NCI-H146 treated with DMSO at 0.1 percent for 48 hours (cell line): ENCODE measurements at regions not wholly inside any gene's neighbourhood (a gene's known extent, or its start where the extent isn't known, plus 50 kb on each side); places are given as distances from the start of the nearest gene placed in this dataset.
A peak's percentile ranks its signal among the peaks of the same experiment; 100 is the strongest.
"Not testable (repeated sequence)": the region's sequence is repeated elsewhere in the genome, so short reads cannot be mapped to it uniquely, and the experiment has no call there.

Source experiments
- DNase-seq: peaks from one replicate; lab custom pipeline; 2025; ENCODE audit not compliant: unreplicated experiment; lab: John Stamatoyannopoulos, UW

DNA sequence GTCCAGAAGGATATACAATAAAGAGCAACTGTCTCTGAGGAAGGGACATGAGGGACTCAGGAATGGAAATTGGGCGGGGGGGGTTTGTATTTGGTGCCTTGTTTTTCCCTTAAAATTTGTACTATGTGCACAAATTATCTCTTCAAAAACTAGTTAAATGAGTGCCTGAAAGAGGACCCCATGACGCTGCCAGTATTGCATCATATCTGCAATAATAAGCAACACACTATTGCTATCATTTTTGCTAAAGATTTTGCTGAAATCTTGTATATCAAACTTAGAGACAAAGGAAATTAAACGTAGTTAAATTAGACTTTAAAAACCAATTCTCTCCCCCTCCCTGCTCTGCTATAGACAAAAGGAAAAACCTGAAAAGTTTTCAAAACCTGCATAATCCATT is 89.7 kb upstream of the SLC30A5 start:
- no peak for DNase-seq

DNA sequence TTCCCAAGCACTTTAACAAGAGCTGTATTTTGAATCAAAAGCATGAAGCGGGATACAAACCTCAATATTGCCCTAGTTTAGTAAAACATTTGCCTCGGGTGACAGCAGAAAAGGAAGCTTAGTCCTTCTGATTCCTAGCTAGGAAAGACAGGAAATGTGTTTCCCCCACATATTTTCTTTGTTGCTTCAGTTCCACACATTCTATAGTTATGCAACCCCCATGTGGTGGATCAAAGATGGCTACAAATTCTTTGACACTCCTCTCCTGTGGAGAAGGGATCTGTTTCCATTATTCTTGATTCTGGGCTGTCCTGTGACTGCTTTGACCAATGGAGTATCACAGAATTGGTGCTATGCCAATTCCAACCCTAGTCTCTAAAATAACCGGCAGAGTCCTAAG is 89.1 kb upstream of the SLC30A5 start:
- DNase-seq: no peak

DNA sequence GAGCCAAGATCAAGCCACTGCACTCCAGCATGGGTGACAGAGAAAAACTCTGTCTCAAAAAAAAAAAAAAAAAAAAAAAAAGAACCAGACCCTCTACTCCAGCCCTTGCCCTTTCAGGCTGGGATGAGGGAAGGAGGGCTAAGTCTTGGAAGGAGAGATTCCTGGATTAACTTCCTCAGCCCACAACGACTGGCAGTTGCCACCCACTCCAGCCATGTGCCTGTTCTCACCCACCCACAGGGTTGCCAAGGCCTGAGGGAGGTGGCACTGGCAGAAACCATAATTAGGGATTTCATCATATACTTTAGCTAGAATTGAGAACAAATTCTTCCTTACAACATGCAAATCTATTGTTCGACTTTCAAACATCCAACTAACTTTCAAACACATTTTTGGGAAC is 87.8 kb upstream of the SLC30A5 start:
- no peak for DNase-seq

GRCh38 chr5:69007163-69007562 is 86.7 kb upstream of the SLC30A5 start:
- DNase-seq: no peak

- peak; percentile 45 for DNase-seq
Observed at GRCh38 chr5:69007726-69008368, 86.0 kb upstream of the SLC30A5 start.

GRCh38 chr5:69010476-69010875 is 83.3 kb upstream of the SLC30A5 start:
- DNase-seq: no peak

DNA sequence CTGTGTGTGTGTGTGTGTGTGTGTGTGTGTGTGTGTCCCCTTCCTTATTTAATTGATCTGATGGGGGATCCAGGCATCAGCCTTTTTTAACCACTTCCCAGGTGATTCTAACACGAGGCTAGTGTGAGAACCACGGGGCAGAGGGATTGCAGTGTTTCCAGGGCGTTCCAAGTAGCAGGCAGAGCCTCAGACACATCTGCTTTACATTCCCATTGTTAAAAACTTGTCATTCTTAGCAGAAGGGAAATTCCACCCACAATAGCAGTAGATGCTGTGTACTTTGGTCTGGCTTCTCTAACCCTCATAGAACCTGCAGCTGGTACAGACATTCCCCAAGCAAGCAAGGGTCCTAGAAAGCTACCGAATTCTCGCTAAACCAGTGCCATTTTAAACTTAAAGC is 81.9 kb upstream of the SLC30A5 start:
- DNase-seq: no peak

DNA sequence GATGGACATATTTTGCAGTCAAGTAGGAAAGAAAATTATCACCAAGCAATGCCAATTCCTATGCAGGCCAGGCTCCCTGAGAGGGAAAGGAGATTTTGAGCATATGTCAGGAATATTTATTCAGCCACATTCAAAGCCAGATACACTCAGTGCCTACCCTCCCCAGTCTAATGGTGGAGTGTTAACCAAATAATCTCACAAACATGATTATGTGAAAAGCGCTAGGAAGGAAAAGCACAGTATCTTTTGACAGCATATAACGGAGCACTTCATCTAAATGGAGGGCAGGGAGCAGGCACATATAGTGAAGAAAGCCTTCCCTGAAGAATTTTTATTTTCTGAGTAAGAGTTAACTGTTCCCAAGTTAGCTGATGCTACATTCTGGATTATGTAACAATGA is 80.3 kb upstream of the SLC30A5 start:
- DNase-seq: no peak

DNA sequence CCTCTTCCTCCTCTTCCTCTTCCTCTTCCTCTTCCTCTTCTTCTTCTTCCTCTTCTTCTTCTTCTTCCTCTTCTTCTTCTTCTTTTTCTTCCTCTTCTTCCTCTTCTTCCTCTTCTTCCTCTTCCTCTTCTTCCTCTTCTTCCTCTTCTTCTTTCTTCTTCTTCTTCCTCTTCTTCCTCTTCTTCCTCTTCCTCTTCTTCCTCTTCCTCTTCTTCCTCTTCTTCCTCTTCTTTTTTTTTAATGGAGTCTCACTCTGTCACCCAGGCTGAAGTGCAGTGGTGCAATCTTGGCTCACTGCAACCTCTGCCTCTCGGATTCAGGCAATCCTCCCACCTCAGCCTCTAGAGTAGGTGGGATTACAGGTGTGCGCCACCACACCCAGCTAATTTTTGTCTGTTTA is 79.8 kb upstream of the SLC30A5 start:
- not testable (repeated sequence) for DNase-seq

DNA sequence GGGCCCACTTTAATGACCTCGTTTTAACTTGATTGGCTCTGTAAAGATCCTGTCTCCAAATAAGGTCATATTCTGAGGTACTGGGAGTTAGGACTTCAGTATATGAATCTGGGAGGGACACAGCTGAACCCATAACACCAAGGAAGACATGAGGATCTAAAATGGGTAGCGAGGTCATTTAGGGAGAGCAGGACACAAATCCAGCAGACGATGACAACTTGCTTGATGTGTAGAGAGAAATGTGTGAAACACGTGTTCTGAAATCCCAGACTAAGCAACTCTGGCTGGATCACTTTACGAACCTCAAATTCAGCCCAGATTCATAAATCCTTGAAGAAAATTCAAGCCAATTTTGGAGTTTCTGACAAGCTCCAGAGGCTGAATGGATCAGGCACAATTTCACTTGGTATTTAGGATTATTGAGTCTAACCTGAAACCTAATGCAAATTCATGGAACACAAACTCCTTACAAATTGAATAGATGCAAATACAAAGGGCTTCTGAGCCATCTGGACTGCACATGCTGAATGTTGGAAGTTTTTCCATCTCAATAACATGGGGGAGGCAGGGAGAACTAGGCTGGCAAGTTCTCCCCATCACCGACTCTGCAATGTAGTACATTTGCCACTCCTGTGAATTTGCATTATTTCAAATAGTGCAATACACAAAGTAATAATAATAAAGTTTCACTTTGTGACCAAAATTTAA is 74.0 kb upstream of the SLC30A5 start:
- no peak for DNase-seq

DNA sequence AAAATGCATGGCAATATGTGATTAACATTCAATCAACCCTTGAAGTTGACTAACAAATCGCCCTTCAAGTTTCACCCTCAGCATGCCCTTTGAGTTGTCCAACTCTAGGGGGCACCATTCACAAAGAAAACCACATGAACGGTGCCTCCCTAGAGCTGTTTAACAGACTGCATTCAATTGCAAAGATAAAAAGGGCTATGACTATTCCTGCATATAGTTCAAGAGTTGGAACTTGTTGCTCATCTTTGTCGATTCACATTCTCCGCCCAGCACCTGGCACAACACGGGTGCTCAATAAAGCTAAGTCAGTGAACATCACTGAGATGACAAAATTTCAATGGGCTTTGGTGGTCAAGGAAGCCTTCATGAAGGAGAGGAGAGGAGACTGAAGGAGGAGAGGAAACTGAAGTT is 69.6 kb upstream of the SLC30A5 start:
- peak; percentile 27 for DNase-seq

GRCh38 chr5:69029292-69029691 is 64.5 kb upstream of the SLC30A5 start:
- DNase-seq: no peak

DNA sequence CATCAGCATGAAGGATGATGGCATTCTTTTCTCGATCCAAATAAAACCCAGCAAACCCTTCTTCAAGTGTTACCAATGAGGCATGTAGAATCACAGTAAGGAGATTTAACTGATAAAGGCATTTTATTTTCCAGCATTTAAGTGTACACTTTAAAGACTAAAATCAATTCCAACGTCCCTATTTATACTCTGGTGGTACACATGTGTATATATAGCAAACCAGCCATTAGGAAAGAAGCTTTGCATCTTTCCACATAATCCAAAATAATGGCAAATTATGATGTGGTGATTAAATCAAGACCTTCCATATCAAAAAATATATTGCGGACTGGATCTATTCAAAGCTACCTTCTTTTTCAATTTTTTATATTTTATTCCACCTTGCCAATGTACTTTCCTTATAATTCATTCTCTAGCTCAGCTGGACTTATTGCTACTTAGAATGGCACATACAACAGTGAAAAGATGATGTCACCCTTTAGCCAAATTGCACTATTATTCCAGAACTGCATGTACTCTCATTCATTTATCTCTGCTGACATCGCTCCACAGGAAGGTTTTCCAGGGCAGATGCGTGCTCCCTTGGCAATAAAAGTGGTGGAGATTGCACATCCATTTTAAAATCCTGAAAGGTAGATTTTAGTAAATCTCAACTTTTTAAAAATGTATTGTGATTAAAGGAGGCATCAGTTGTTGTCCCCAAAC is 63.3 kb upstream of the SLC30A5 start:
- peak; percentile 47 for DNase-seq

DNA sequence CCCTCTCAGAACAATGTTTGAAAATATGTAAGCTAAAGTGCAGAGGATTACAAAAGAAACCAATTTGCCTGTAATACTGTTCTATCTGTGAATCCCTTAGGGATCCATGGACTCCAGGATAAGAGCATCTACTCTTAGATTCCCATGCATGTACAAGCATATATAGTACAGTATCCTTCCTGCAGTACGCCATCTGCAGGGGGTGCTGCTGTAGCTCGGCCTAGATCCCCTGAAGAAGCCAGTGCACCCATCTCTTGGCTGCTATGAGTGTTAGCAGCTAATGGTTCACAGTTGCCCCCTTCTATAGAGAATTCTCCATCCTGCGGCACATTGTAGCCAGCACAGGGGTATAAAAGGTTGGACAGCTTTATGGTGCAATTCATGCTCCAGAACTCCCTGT is 61.8 kb upstream of the SLC30A5 start:
- no peak for DNase-seq

GRCh38 chr5:69033690-69034089 is 60.1 kb upstream of the SLC30A5 start:
- DNase-seq: no peak

- DNase-seq: no peak
Observed at GRCh38 chr5:69034898-69035297, 58.9 kb upstream of the SLC30A5 start.

DNA sequence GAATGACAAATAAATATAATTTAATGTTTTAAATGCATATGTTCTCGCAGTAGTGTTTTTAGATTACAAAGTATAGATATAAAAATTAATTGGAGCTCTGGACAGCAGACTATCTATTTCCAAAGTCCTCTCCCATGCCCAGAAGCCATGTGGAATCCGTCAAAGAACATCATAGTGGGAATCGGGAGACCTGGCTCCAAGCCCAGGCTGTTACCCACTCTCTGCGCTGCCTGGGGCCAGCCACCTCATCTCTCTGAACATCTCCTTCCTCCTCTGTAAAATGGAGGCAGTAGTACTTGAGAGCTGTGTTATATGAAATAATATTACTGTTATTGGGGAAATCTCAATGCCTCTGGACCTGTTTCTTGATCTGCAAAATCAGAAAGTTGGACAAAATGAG is 58.1 kb upstream of the SLC30A5 start:
- no peak for DNase-seq

DNA sequence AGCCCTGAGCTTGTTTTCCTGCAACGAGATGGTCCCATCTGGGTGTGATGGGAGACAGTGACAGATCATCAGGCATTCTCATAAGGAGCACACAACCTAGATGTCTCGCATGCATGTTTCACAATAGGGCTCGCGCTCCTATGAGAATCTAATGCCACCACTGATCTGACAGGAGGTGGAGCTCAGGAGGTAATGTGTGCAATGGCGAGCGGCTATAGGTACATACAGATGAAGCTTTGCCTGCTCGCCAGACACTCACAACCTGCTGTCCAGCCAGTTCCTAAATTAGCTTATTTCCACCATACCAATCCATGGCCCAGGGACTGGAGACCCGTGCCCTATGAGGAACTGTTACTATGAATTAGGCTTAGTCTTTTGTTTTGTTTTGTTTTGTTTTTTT is 55.3 kb upstream of the SLC30A5 start:
- no peak for DNase-seq

DNA sequence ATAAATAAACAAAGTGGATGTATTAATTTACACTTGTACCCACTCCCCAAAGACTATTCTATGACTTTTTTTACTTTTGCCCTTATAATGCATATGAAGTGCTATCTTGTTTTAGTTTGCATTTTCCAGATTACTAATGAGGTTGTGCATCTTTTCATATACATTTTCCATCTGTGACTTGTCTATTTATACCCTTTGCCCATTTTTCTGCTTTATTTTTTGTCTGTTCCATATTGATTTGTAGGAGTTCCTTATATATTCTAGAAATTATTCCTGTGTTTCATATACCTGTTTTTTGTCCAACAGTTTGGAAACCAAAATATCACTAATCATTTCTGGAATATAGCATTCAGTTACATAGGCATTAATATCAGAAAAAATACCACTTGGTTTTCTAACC is 54.0 kb upstream of the SLC30A5 start:
- no peak for DNase-seq

GRCh38 chr5:69042500-69042899 is 51.3 kb upstream of the SLC30A5 start:
- no peak for DNase-seq

DNA sequence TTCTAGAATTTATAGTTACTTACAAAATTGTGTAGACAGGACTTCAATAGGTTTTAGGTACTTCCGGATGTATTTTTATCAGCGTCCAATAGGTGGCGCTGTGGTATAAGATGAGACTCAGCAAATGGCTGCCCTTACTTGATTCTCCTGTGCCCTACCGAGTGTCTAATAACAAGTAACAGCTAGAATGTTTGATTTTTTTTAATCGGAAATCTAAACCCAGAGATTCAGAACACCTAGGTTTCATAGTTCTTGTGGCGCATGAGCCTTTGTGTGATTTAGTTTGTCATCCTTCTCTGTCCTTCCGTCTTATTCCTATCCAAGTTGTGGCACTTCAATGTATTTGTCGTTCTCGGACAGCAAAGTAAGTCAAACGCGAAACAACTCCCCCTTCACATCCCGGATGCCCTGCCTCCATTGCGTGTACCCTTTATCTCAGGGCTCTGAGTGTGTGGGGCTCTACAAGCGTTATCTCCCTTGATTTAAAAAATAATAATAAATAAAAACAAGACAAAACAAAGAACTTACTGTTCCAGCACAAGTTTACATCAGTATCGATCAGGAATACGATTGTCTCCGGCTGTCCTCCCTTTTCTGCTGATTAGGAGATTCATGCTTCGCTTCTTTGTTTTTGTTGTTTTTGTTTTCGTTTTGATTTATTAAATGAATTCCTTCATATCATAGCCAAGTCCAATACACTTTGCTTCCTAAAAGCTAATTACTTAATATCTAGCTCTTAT is 50.7 kb upstream of the SLC30A5 start:
- peak; percentile 85 for DNase-seq

GRCh38 chr5:69043655-69043996 is 50.2 kb upstream of the SLC30A5 start:
- no peak for DNase-seq
